H1 (cell line): ENCODE measurements at regions not wholly inside any gene's neighbourhood (a gene's known extent, or its start where the extent isn't known, plus 50 kb on each side); places are given as distances from the start of the nearest gene placed in this dataset.

Experiments
- CTCF ChIA-PET: fragments of 300-600 bp; sonication (Branson Sonifier 250); formaldehyde crosslinking; loops from one replicate; lab custom pipeline; 2021; ENCODE audit not compliant: partially characterized antibody; lab: Charles Lee
- POLR2A ChIA-PET: fragments of 300-600 bp; sonication (Branson Sonifier 250); formaldehyde crosslinking; loops from one replicate; lab custom pipeline; 2021; ENCODE audit warnings: inconsistent platforms; ENCODE audit not compliant: partially characterized antibody; lab: Charles Lee
- DNase-seq, 2 experiments: peaks; one replicate each; pipeline versions ENCODE4 v3.0.0 to v3.0.0-alpha.2; 2010 to 2022; ENCODE audit warnings: low spot score in 2 of 2, low read depth in 1 of 2, mixed read lengths in 1 of 2
- FAIRE-seq: peaks from 2 replicates; lab custom pipeline; 2011; peaks lifted over from hg19 to GRCh38; lab: Jason Lieb, UNC
- H2AFZ ChIP-seq: 2 replicates; pipeline ENCODE4 v1.8.1; 2012; ENCODE audit warnings: low read length, inconsistent platforms
- H2AK5ac ChIP-seq: 2 replicates; pipeline ENCODE4 v1.6.1; 2013; ENCODE audit warnings: low read depth, low read length
- H2BK120ac ChIP-seq: replicated peaks from 2 replicates; pipeline ENCODE3; 2013; ENCODE audit warnings: low read depth, low read length, inconsistent platforms
- H2BK12ac ChIP-seq: 2 replicates; pipeline ENCODE4 v1.6.1; 2013; ENCODE audit warnings: low read depth, low read length
- H2BK15ac ChIP-seq: 2 replicates; pipeline ENCODE4 v1.6.1; 2013; ENCODE audit warnings: low read length
- H2BK20ac ChIP-seq: 2 replicates; pipeline ENCODE4 v1.6.1; 2013; ENCODE audit warnings: low read length
- H2BK5ac ChIP-seq: 2 replicates; pipeline ENCODE4 v1.6.1; 2013; ENCODE audit warnings: low read depth, low read length
- H3K14ac ChIP-seq: 2 replicates; pipeline ENCODE4 v1.6.1; 2013; ENCODE audit warnings: inconsistent platforms; ENCODE audit not compliant: insufficient read length
- H3K18ac ChIP-seq: 2 replicates; pipeline ENCODE4 v1.6.1; 2013; ENCODE audit warnings: low read length; ENCODE audit errors: extremely low read depth
- H3K23ac ChIP-seq: 2 replicates; pipeline ENCODE4 v1.6.1; 2013; ENCODE audit warnings: inconsistent platforms; ENCODE audit not compliant: insufficient read length
- H3K23me2 ChIP-seq: 2 replicates; pipeline ENCODE4 v1.6.1; 2013; ENCODE audit warnings: low read depth, low read length
- H3K27ac ChIP-seq: 2 replicates; pipeline ENCODE4 v1.6.1; 2011; ENCODE audit warnings: low read depth, low read length, inconsistent platforms
- H3K27me3 ChIP-seq, 4 experiments: replicated peaks in 1 of 4; 1 replicate in 1 of 4; 2 replicates in 3 of 4; pipeline versions ENCODE4 v1.6.1 to v1.8.1; 2011 to 2013; ENCODE audit warnings: low read length in 3 of 4, mild to moderate bottlenecking in 3 of 4, inconsistent platforms in 2 of 4, mixed read lengths in 2 of 4, moderate library complexity in 1 of 4; ENCODE audit not compliant: control insufficient read depth in 3 of 4, insufficient read depth in 3 of 4; ENCODE audit errors: extremely low read depth in 1 of 4
- H3K36me3 ChIP-seq, 4 experiments: 2 replicates each; pipeline versions ENCODE4 v1.6.1 to v1.8.1; 2011 to 2013; ENCODE audit warnings: mild to moderate bottlenecking in 4 of 4, low read length in 3 of 4, moderate library complexity in 2 of 4, control low read depth in 1 of 4, inconsistent platforms in 1 of 4; ENCODE audit not compliant: insufficient read depth in 4 of 4, control insufficient read depth in 2 of 4
- H3K4ac ChIP-seq: replicated peaks from 2 replicates; pipeline ENCODE3; 2013; ENCODE audit warnings: low read length, low read depth, mixed read lengths, inconsistent platforms; ENCODE audit not compliant: insufficient read length
- H3K4me1 ChIP-seq, 4 experiments: replicated peaks in 1 of 4; 1 replicate in 1 of 4; 2 replicates in 3 of 4; pipeline versions ENCODE4 v1.6.1 to v1.8.1; 2011 to 2013; ENCODE audit warnings: low read length in 3 of 4, inconsistent platforms in 2 of 4, mixed read lengths in 1 of 4; ENCODE audit not compliant: insufficient read depth in 4 of 4, control insufficient read depth in 3 of 4
- H3K4me2 ChIP-seq, 2 experiments: 2 replicates each; pipeline versions ENCODE4 v1.6.1 to v1.8.1; 2011 to 2013; ENCODE audit warnings: low read depth in 2 of 2, low read length in 2 of 2, control low read depth in 1 of 2, inconsistent platforms in 1 of 2, mild to moderate bottlenecking in 1 of 2; ENCODE audit not compliant: insufficient read depth in 1 of 2
- H3K4me3 ChIP-seq, 4 experiments: fragments of 200-600, 300-600 bp in 1 of 4; sonication (generic), shearing (Covaris generic), sonication (Bioruptor Twin) in 1 of 4; 2 replicates each; pipeline versions ENCODE4 v1.5.1 to v1.8.1; 2011 to 2016; ENCODE audit warnings: low read length in 4 of 4, low read depth in 3 of 4, control low read depth in 2 of 4, inconsistent platforms in 2 of 4, mild to moderate bottlenecking in 2 of 4, mixed read lengths in 1 of 4, moderate library complexity in 1 of 4; ENCODE audit not compliant: insufficient read depth in 2 of 4; ENCODE audit errors: extremely low read depth in 1 of 4
- H3K56ac ChIP-seq: replicated peaks from 2 replicates; pipeline ENCODE3; 2013; ENCODE audit warnings: low read depth, mild to moderate bottlenecking, mixed read lengths, low read length, inconsistent platforms; ENCODE audit not compliant: insufficient read length
- H3K79me1 ChIP-seq: 2 replicates; pipeline ENCODE4 v1.6.1; 2013; ENCODE audit warnings: low read depth, low read length, control low read depth
- H3K79me2 ChIP-seq, 2 experiments: 2 replicates each; pipeline versions ENCODE4 v1.6.1 to v1.8.1; 2012 to 2013; ENCODE audit warnings: low read length in 2 of 2, mild to moderate bottlenecking in 2 of 2, inconsistent platforms in 1 of 2; ENCODE audit not compliant: insufficient read depth in 2 of 2, control insufficient read depth in 1 of 2
- H3K9ac ChIP-seq, 4 experiments: replicated peaks in 1 of 4; 1 replicate in 1 of 4; 2 replicates in 3 of 4; pipeline versions ENCODE4 v1.6.1 to v1.8.1; 2011 to 2013; ENCODE audit warnings: low read depth in 3 of 4, low read length in 3 of 4, control low read depth in 2 of 4, mild to moderate bottlenecking in 2 of 4, moderate library complexity in 2 of 4, inconsistent platforms in 1 of 4; ENCODE audit errors: extremely low read depth in 1 of 4
- H3K9me3 ChIP-seq, 2 experiments: 2 replicates each; pipeline versions ENCODE4 v1.6.1 to v1.8.1; 2012 to 2013; ENCODE audit warnings: mild to moderate bottlenecking in 2 of 2, moderate library complexity in 2 of 2, control low read depth in 1 of 2, inconsistent platforms in 1 of 2, low read depth in 1 of 2, low read length in 1 of 2, mixed read lengths in 1 of 2; ENCODE audit not compliant: insufficient read depth in 2 of 2
- H4K20me1 ChIP-seq, 2 experiments: replicated peaks in 1 of 2; 2 replicates each; pipeline versions ENCODE3 to v1.8.1; 2011 to 2013; ENCODE audit warnings: inconsistent platforms in 2 of 2, low read length in 2 of 2, mild to moderate bottlenecking in 1 of 2; ENCODE audit not compliant: insufficient read depth in 2 of 2, control insufficient read depth in 1 of 2
- H4K5ac ChIP-seq: 2 replicates; pipeline ENCODE4 v1.6.1; 2013; ENCODE audit warnings: low read length, low read depth, mixed read lengths, inconsistent platforms; ENCODE audit not compliant: insufficient read length
- H4K8ac ChIP-seq: 2 replicates; pipeline ENCODE4 v1.8.0; 2013; ENCODE audit warnings: mild to moderate bottlenecking, moderate library complexity, low read length, inconsistent platforms; ENCODE audit not compliant: insufficient read depth; ENCODE audit errors: extremely low read depth
- H4K91ac ChIP-seq: replicated peaks from 2 replicates; pipeline ENCODE3; 2013; ENCODE audit warnings: low read length, mixed read lengths, inconsistent platforms; ENCODE audit not compliant: insufficient read length
- CTBP2 ChIP-seq: IDR thresholded peaks from 2 replicates; pipeline ENCODE4 v1.7.0; 2011; ENCODE audit warnings: borderline replicate concordance, mild to moderate bottlenecking, moderate library complexity, mixed read lengths, low read length; ENCODE audit not compliant: insufficient read depth, insufficient read length
- EGR1 ChIP-seq: IDR thresholded peaks from 2 replicates; pipeline ENCODE4 v1.6.1; 2011; ENCODE audit warnings: low read depth, low read length, borderline replicate concordance
- HDAC6 ChIP-seq: IDR thresholded peaks from one replicate; pipeline ENCODE4 v1.7.1; 2012; ENCODE audit warnings: low read depth, mild to moderate bottlenecking, inconsistent platforms, low read length, moderate library complexity
- JUN ChIP-seq: IDR thresholded peaks from 2 replicates; pipeline ENCODE4 v1.6.1; 2011; ENCODE audit warnings: low read depth, mild to moderate bottlenecking, improper control_type of control experiment, low read length
- KDM1A ChIP-seq: fragments of 200-600, 300-600 bp; sonication (generic); IDR thresholded peaks from 2 replicates; pipeline ENCODE4 v1.7.1; 2016; ENCODE audit warnings: mild to moderate bottlenecking, low read length, borderline replicate concordance
- KDM4A ChIP-seq: IDR thresholded peaks from one replicate; pipeline ENCODE4 v1.7.1; 2012; ENCODE audit warnings: low read depth, mild to moderate bottlenecking, moderate library complexity, low read length, inconsistent platforms; ENCODE audit not compliant: severe bottlenecking
- RNF2 ChIP-seq: fragments of 200-900, 300-1000 bp; sonication (generic); IDR thresholded peaks from 2 replicates; pipeline ENCODE4 v1.7.1; 2016; ENCODE audit warnings: borderline replicate concordance, low read depth, mild to moderate bottlenecking, antibody characterized with exemption, low read length; ENCODE audit not compliant: poor library complexity, severe bottlenecking; ENCODE audit errors: missing control alignments
- SIN3A ChIP-seq, 2 experiments: IDR thresholded peaks in 1 of 2; conservative IDR thresholded peaks in 1 of 2; 2 replicates each; pipeline ENCODE4 v1.6.1; 2011 to 2012; ENCODE audit warnings: low read length in 2 of 2, improper control_type of control experiment in 1 of 2, low read depth in 1 of 2, mild to moderate bottlenecking in 1 of 2
- SP4 ChIP-seq: IDR thresholded peaks from 2 replicates; pipeline ENCODE4 v1.6.1; 2012; ENCODE audit warnings: low read length, inconsistent platforms
- SUZ12 ChIP-seq: fragments of 200-600 bp; sonication (generic); IDR thresholded peaks from 2 replicates; pipeline ENCODE4 v1.6.1; 2012; ENCODE audit warnings: mild to moderate bottlenecking, inconsistent platforms, low read length, moderate library complexity, mixed read lengths
- WGBS, 2 experiments: shearing (Covaris generic) in 1 of 2; methylation state at CpG; one replicate each; pipeline versions ENCODE4 v1.1.6 to v1.1.7; 2013 to 2015; ENCODE audit warnings: low lambda C conversion rate in 2 of 2, mixed read lengths in 2 of 2, inconsistent platforms in 1 of 2, low coverage in 1 of 2, missing lambda C conversion rate in 1 of 2; ENCODE audit not compliant: insufficient replicate concordance in 2 of 2, insufficient coverage in 1 of 2, insufficient read length in 1 of 2; ENCODE audit errors: extremely low coverage in 1 of 2, missing lambda C conversion rate in 1 of 2; 5-methylcytosine and 5-hydroxymethylcytosine counted together
- TF ChIP-seq, protein P1 (sequence below): IDR thresholded peaks from 2 replicates; pipeline ENCODE4 v1.6.1; 2012; ENCODE audit warnings: inconsistent platforms

DNA sequence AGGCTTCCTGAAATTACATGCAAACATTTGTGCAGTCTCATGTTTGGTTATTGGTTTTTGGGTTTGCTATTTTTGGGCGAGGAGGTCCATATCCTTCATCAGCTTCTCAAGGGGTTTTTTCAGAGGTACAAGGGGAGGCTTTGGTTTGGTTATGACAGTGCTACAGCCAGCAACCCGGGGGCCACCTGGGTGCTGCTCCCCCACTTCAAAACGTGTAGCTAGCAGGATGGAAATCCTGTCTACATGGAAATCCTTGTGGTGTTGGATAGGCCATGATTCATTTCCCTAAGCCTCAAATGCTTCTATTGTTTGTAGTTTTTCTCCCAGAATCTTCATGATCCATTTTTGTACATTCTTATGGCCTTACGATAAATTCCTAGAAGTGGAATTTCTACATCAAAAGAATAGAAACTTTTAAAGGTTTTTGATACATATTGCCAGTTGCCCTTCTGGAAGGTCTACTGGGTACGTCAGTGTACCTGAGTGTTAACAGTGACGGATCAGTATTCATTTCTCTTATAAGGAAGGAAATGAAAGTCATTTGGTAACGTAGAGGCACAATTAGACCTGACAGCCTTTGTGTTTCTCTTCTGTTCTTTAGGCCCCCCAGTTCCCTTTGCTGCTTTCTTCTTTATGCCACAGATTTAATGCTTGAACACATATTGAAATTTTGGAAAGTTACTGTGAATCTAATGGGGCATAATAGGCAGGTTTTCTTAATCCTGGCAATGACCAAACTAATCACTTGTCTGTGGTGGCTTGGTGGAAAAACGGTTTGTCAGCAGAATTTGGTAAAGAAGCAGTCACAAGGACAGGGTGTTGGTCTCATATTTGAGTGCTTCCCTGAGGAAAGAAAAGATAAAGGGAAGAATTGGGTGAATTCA lies 69.7 kb upstream of the ABL1 start:
- POLR2A ChIA-PET: no interaction called here
- Histone ChIP-seq H4K5ac (no peak overlapping the region), H3K4me1 (peaks cover 4 to 23% (median 12%) of the 10 kb centered on the region in 4 experiments), H2AK5ac (no peak overlapping the region), H4K91ac (no peak overlapping the region), H2BK20ac (no peak overlapping the region), H3K4me2 (no peak overlapping the region), H3K4me3 (no peak overlapping the region), H2BK5ac (no peak overlapping the region), H3K9me3 (no peaks in the 10 kb centered on the region), H3K79me1 (no peaks in the 10 kb centered on the region; the same call in 1 of the 2 replicates), H3K36me3 (no peaks in the 10 kb centered on the region), H2BK15ac (no peak overlapping the region), H3K79me2 (peaks cover 0 to 52% of the 10 kb centered on the region in 2 experiments; a peak in 2 of 4 replicates), H3K4ac (no peak overlapping the region), H3K23ac (no peak overlapping the region), H3K56ac (no peak overlapping the region), H4K20me1 (peaks cover 2 to 6% of the 10 kb centered on the region in 2 experiments), H3K18ac (no peak overlapping the region; the same call in 1 of the 2 replicates), H2BK120ac (no peak overlapping the region), H3K27me3 (no peaks in the 10 kb centered on the region), H3K23me2 (no peaks in the 10 kb centered on the region), H3K14ac (no peak overlapping the region), H3K9ac (no peak overlapping the region), H4K8ac (no peak overlapping the region), H2BK12ac (no peak overlapping the region), H3K27ac (no peak overlapping the region), H2AFZ (no peak overlapping the region)
- DNase-seq (no peak), FAIRE-seq (no peak)
- CTCF ChIA-PET: interaction anchor here (1.5 to 14.9 kb wide), 3 partner anchors 9 to 101 kb away, joined by 5 to 246 read pairs (median 11); no protein-coding TSS in a partner anchor
- 83% methylated on average over 8 of the region's 8 CpGs; no CpG with 5 or more reads in 1 of the 2 experiments for WGBS, 2 experiments
- no peak for TF ChIP-seq KDM1A
- TF ChIP-seq, protein P1, sequence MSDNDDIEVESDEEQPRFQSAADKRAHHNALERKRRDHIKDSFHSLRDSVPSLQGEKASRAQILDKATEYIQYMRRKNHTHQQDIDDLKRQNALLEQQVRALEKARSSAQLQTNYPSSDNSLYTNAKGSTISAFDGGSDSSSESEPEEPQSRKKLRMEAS: no peak
- no peak for TF ChIP-seq RNF2
- no peak for TF ChIP-seq CTBP2
- TF ChIP-seq EGR1: no peak
- TF ChIP-seq JUN: no peak
- no peak for TF ChIP-seq SP4
- no peak for TF ChIP-seq KDM4A
- TF ChIP-seq HDAC6: no peak
- TF ChIP-seq SUZ12: no peak
- TF ChIP-seq SIN3A (conservative IDR thresholded peaks at IDR 0.05 in 1 of 2, IDR thresholded peaks at IDR 0.05 in 1 of 2; ENCODE audit: low read depth in 1 of 2, low read length in 2 of 2): no peak
